Fibroblast of pulmonary artery (primary cell): ENCODE measurements at regions not wholly inside any gene's neighbourhood (a gene's known extent, or its start where the extent isn't known, plus 50 kb on each side); places are given as distances from the start of the nearest gene placed in this dataset.

Experiments
- DNase-seq: peaks from one replicate; pipeline ENCODE4 v3.0.0-alpha.2; 2010; ENCODE audit warnings: low read depth
- H3K4me3 ChIP-seq: replicated peaks from 2 replicates; pipeline ENCODE4 v1.5.1; 2011; ENCODE audit warnings: low read depth, mild to moderate bottlenecking, control low read depth, low read length, moderate library complexity
- TF ChIP-seq, protein P1 (sequence below): IDR thresholded peaks from 2 replicates; pipeline ENCODE4 v1.5.1; 2011; ENCODE audit warnings: mild to moderate bottlenecking, control low read depth, low read length, inconsistent platforms; ENCODE audit errors: missing control alignments

DNA sequence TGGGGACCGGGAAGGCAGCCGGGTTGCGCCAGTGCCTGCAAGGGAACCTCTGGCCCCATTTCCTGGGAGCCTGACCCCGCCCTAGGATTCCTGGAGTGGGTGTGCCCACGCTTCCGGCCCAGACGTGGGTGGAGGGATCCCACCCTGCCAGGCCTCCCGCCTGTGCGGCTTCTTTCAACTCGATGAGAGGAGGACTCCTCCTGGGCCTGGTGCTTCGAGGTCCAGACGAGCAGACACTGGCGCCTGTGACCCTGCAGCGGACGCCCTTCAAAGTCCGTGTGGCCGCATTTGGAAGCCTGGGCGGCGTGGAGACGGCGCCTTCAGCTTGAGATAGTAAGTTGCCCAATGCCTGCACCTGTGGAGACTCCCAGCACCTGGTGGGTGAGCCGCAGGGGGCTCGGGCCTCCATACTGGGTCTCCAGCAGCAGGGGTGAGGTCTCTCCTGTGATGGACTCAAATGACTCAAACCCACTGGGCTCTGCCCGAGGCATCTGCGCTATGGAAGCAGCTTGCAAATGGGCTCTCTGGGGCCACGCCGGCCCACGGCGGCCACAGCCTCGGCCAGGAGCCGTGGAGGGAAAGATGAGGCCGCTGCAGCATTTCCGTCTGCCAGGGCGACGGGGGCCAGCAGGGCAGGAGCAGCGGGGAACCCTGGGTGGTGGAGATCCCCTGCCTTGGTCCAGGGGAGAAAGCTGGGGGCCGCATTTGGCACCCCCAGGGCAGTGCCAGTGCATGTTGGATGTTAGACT lies 64.3 kb upstream of the PPARA start:
- DNase-seq, result peak; percentile 51
- no peak overlapping the region for H3K4me3 ChIP-seq
- TF ChIP-seq, protein P1, sequence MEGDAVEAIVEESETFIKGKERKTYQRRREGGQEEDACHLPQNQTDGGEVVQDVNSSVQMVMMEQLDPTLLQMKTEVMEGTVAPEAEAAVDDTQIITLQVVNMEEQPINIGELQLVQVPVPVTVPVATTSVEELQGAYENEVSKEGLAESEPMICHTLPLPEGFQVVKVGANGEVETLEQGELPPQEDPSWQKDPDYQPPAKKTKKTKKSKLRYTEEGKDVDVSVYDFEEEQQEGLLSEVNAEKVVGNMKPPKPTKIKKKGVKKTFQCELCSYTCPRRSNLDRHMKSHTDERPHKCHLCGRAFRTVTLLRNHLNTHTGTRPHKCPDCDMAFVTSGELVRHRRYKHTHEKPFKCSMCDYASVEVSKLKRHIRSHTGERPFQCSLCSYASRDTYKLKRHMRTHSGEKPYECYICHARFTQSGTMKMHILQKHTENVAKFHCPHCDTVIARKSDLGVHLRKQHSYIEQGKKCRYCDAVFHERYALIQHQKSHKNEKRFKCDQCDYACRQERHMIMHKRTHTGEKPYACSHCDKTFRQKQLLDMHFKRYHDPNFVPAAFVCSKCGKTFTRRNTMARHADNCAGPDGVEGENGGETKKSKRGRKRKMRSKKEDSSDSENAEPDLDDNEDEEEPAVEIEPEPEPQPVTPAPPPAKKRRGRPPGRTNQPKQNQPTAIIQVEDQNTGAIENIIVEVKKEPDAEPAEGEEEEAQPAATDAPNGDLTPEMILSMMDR, result no peak

DNA sequence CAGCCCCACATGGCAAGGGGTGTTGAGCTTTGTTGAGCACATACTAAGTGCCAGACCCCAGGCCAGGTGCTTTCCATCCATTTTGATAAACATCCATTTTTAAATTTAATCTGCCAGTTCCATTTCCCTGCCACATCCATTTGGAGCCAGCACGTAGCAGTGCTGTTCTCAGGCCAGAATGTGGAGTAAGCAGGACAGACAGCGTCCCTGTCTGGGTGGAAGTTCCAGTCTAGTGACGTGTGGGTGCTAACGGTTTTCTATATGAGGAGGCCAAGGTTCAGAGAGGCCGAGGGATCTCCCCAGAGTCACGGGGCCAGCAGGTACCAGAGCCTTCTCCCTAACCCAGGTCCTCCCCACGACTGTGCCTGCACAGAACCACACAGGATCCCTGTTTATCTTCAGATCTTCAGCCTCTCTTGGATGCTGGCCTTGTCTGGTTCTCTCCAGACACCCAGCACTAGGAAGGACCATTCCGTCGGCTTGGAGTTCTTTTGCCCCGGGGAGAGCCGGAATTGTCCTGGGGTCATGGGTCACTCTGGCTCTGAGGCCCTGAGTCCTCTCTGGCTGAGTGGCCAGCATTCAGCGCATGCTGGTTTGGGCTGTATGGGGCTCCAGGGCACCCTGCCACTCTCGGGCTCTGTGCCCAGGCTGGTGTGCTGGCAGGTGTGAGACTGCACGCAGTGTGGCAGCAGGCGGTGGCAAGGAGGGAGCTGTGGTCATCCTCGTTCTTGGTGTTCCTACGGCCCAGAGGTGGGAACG lies 63.6 kb upstream of the PPARA start:
- TF ChIP-seq, protein P1, result no peak
- no peak for DNase-seq
- H3K4me3 ChIP-seq, result no peak overlapping the region

DNA sequence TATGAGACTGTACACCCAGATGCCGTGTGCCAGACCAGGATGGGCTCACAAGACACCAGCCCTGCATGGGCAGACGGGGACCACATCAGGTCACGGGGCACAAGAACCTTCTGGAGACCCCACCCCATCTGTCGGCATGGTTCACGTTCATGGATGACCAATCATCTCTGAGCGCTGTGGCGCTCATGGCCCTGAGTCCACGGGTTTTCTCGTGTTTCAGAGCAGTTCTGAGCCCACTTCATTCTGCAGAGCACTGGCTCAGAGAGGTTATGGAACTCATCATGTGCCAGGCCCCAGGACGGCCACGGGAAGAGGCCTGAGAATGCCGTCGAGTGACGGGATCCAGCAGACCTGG lies 63.0 kb upstream of the PPARA start:
- DNase-seq, result no peak
- TF ChIP-seq, protein P1, result no peak
- H3K4me3 ChIP-seq, result no peak overlapping the region

GRCh38 chr22:46087816-46088277 lies 62.5 kb upstream of the PPARA start:
- H3K4me3 ChIP-seq, result no peak overlapping the region
- TF ChIP-seq, protein P1, result no peak
- DNase-seq, result peak; percentile 91

- H3K4me3 ChIP-seq, result no peak overlapping the region
- peak; percentile 63 for DNase-seq
- TF ChIP-seq, protein P1, result no peak
These were observed 61.6 kb upstream of the PPARA start for GRCh38 chr22:46088541-46089311.

GRCh38 chr22:46089426-46090035 lies 60.8 kb upstream of the PPARA start:
- TF ChIP-seq, protein P1, result no peak
- H3K4me3 ChIP-seq, result no peak overlapping the region
- no peak for DNase-seq
